H1 (cell line): ENCODE measurements at regions not wholly inside any gene's neighbourhood (a gene's known extent, or its start where the extent isn't known, plus 50 kb on each side); places are given as distances from the start of the nearest gene placed in this dataset.

Experiments
- CTCF ChIA-PET: fragments of 300-600 bp; sonication (Branson Sonifier 250); formaldehyde crosslinking; loops from one replicate; lab custom pipeline; 2021; ENCODE audit not compliant: partially characterized antibody; lab: Charles Lee
- POLR2A ChIA-PET: fragments of 300-600 bp; sonication (Branson Sonifier 250); formaldehyde crosslinking; loops from one replicate; lab custom pipeline; 2021; ENCODE audit warnings: inconsistent platforms; ENCODE audit not compliant: partially characterized antibody; lab: Charles Lee
- DNase-seq, 2 experiments: peaks; one replicate each; pipeline versions ENCODE4 v3.0.0 to v3.0.0-alpha.2; 2010 to 2022; ENCODE audit warnings: low spot score in 2 of 2, low read depth in 1 of 2, mixed read lengths in 1 of 2
- FAIRE-seq: peaks from 2 replicates; lab custom pipeline; 2011; peaks lifted over from hg19 to GRCh38; lab: Jason Lieb, UNC
- H2AFZ ChIP-seq: 2 replicates; pipeline ENCODE4 v1.8.1; 2012; ENCODE audit warnings: low read length, inconsistent platforms
- H2AK5ac ChIP-seq: 2 replicates; pipeline ENCODE4 v1.6.1; 2013; ENCODE audit warnings: low read depth, low read length
- H2BK120ac ChIP-seq: replicated peaks from 2 replicates; pipeline ENCODE3; 2013; ENCODE audit warnings: low read depth, low read length, inconsistent platforms
- H2BK12ac ChIP-seq: 2 replicates; pipeline ENCODE4 v1.6.1; 2013; ENCODE audit warnings: low read depth, low read length
- H2BK15ac ChIP-seq: 2 replicates; pipeline ENCODE4 v1.6.1; 2013; ENCODE audit warnings: low read length
- H2BK20ac ChIP-seq: 2 replicates; pipeline ENCODE4 v1.6.1; 2013; ENCODE audit warnings: low read length
- H2BK5ac ChIP-seq: 2 replicates; pipeline ENCODE4 v1.6.1; 2013; ENCODE audit warnings: low read depth, low read length
- H3K14ac ChIP-seq: 2 replicates; pipeline ENCODE4 v1.6.1; 2013; ENCODE audit warnings: inconsistent platforms; ENCODE audit not compliant: insufficient read length
- H3K18ac ChIP-seq: 2 replicates; pipeline ENCODE4 v1.6.1; 2013; ENCODE audit warnings: low read length; ENCODE audit errors: extremely low read depth
- H3K23ac ChIP-seq: 2 replicates; pipeline ENCODE4 v1.6.1; 2013; ENCODE audit warnings: inconsistent platforms; ENCODE audit not compliant: insufficient read length
- H3K23me2 ChIP-seq: 2 replicates; pipeline ENCODE4 v1.6.1; 2013; ENCODE audit warnings: low read depth, low read length
- H3K27ac ChIP-seq: 2 replicates; pipeline ENCODE4 v1.6.1; 2011; ENCODE audit warnings: low read depth, low read length, inconsistent platforms
- H3K27me3 ChIP-seq, 4 experiments: replicated peaks in 1 of 4; 1 replicate in 1 of 4; 2 replicates in 3 of 4; pipeline versions ENCODE4 v1.6.1 to v1.8.1; 2011 to 2013; ENCODE audit warnings: low read length in 3 of 4, mild to moderate bottlenecking in 3 of 4, inconsistent platforms in 2 of 4, mixed read lengths in 2 of 4, moderate library complexity in 1 of 4; ENCODE audit not compliant: control insufficient read depth in 3 of 4, insufficient read depth in 3 of 4; ENCODE audit errors: extremely low read depth in 1 of 4
- H3K36me3 ChIP-seq, 4 experiments: 2 replicates each; pipeline versions ENCODE4 v1.6.1 to v1.8.1; 2011 to 2013; ENCODE audit warnings: mild to moderate bottlenecking in 4 of 4, low read length in 3 of 4, moderate library complexity in 2 of 4, control low read depth in 1 of 4, inconsistent platforms in 1 of 4; ENCODE audit not compliant: insufficient read depth in 4 of 4, control insufficient read depth in 2 of 4
- H3K4ac ChIP-seq: replicated peaks from 2 replicates; pipeline ENCODE3; 2013; ENCODE audit warnings: low read length, low read depth, mixed read lengths, inconsistent platforms; ENCODE audit not compliant: insufficient read length
- H3K4me1 ChIP-seq, 4 experiments: replicated peaks in 1 of 4; 1 replicate in 1 of 4; 2 replicates in 3 of 4; pipeline versions ENCODE4 v1.6.1 to v1.8.1; 2011 to 2013; ENCODE audit warnings: low read length in 3 of 4, inconsistent platforms in 2 of 4, mixed read lengths in 1 of 4; ENCODE audit not compliant: insufficient read depth in 4 of 4, control insufficient read depth in 3 of 4
- H3K4me2 ChIP-seq, 2 experiments: 2 replicates each; pipeline versions ENCODE4 v1.6.1 to v1.8.1; 2011 to 2013; ENCODE audit warnings: low read depth in 2 of 2, low read length in 2 of 2, control low read depth in 1 of 2, inconsistent platforms in 1 of 2, mild to moderate bottlenecking in 1 of 2; ENCODE audit not compliant: insufficient read depth in 1 of 2
- H3K4me3 ChIP-seq, 4 experiments: fragments of 200-600, 300-600 bp in 1 of 4; sonication (generic), shearing (Covaris generic), sonication (Bioruptor Twin) in 1 of 4; 2 replicates each; pipeline versions ENCODE4 v1.5.1 to v1.8.1; 2011 to 2016; ENCODE audit warnings: low read length in 4 of 4, low read depth in 3 of 4, control low read depth in 2 of 4, inconsistent platforms in 2 of 4, mild to moderate bottlenecking in 2 of 4, mixed read lengths in 1 of 4, moderate library complexity in 1 of 4; ENCODE audit not compliant: insufficient read depth in 2 of 4; ENCODE audit errors: extremely low read depth in 1 of 4
- H3K56ac ChIP-seq: replicated peaks from 2 replicates; pipeline ENCODE3; 2013; ENCODE audit warnings: low read depth, mild to moderate bottlenecking, mixed read lengths, low read length, inconsistent platforms; ENCODE audit not compliant: insufficient read length
- H3K79me1 ChIP-seq: 2 replicates; pipeline ENCODE4 v1.6.1; 2013; ENCODE audit warnings: low read depth, low read length, control low read depth
- H3K79me2 ChIP-seq, 2 experiments: 2 replicates each; pipeline versions ENCODE4 v1.6.1 to v1.8.1; 2012 to 2013; ENCODE audit warnings: low read length in 2 of 2, mild to moderate bottlenecking in 2 of 2, inconsistent platforms in 1 of 2; ENCODE audit not compliant: insufficient read depth in 2 of 2, control insufficient read depth in 1 of 2
- H3K9ac ChIP-seq, 4 experiments: replicated peaks in 1 of 4; 1 replicate in 1 of 4; 2 replicates in 3 of 4; pipeline versions ENCODE4 v1.6.1 to v1.8.1; 2011 to 2013; ENCODE audit warnings: low read depth in 3 of 4, low read length in 3 of 4, control low read depth in 2 of 4, mild to moderate bottlenecking in 2 of 4, moderate library complexity in 2 of 4, inconsistent platforms in 1 of 4; ENCODE audit errors: extremely low read depth in 1 of 4
- H3K9me3 ChIP-seq, 2 experiments: 2 replicates each; pipeline versions ENCODE4 v1.6.1 to v1.8.1; 2012 to 2013; ENCODE audit warnings: mild to moderate bottlenecking in 2 of 2, moderate library complexity in 2 of 2, control low read depth in 1 of 2, inconsistent platforms in 1 of 2, low read depth in 1 of 2, low read length in 1 of 2, mixed read lengths in 1 of 2; ENCODE audit not compliant: insufficient read depth in 2 of 2
- H4K20me1 ChIP-seq, 2 experiments: replicated peaks in 1 of 2; 2 replicates each; pipeline versions ENCODE3 to v1.8.1; 2011 to 2013; ENCODE audit warnings: inconsistent platforms in 2 of 2, low read length in 2 of 2, mild to moderate bottlenecking in 1 of 2; ENCODE audit not compliant: insufficient read depth in 2 of 2, control insufficient read depth in 1 of 2
- H4K5ac ChIP-seq: 2 replicates; pipeline ENCODE4 v1.6.1; 2013; ENCODE audit warnings: low read length, low read depth, mixed read lengths, inconsistent platforms; ENCODE audit not compliant: insufficient read length
- H4K8ac ChIP-seq: 2 replicates; pipeline ENCODE4 v1.8.0; 2013; ENCODE audit warnings: mild to moderate bottlenecking, moderate library complexity, low read length, inconsistent platforms; ENCODE audit not compliant: insufficient read depth; ENCODE audit errors: extremely low read depth
- H4K91ac ChIP-seq: replicated peaks from 2 replicates; pipeline ENCODE3; 2013; ENCODE audit warnings: low read length, mixed read lengths, inconsistent platforms; ENCODE audit not compliant: insufficient read length
- BACH1 ChIP-seq: IDR thresholded peaks from 2 replicates; pipeline ENCODE4 v1.6.1; 2012; ENCODE audit warnings: low read length, improper control_type of control experiment
- BCL11A ChIP-seq, 2 experiments: IDR thresholded peaks; one replicate each; pipeline ENCODE4 v1.6.1; 2011; ENCODE audit warnings: low read depth in 2 of 2, low read length in 2 of 2, mild to moderate bottlenecking in 2 of 2
- EP300 ChIP-seq, 2 experiments: IDR thresholded peaks; 1 replicate in 1 of 2; 2 replicates in 1 of 2; pipeline ENCODE4 v1.6.1; 2011 to 2012; ENCODE audit warnings: low read depth in 2 of 2, low read length in 2 of 2, mild to moderate bottlenecking in 2 of 2, borderline replicate concordance in 1 of 2, inconsistent platforms in 1 of 2, moderate library complexity in 1 of 2
- HDAC2 ChIP-seq, 2 experiments: fragments of 300-600 bp in 1 of 2; sonication (generic) in 1 of 2; IDR thresholded peaks; 2 replicates each; pipeline ENCODE4 v1.6.1; 2011 to 2012; ENCODE audit warnings: low read depth in 2 of 2, low read length in 2 of 2, mild to moderate bottlenecking in 2 of 2, moderate library complexity in 2 of 2, borderline replicate concordance in 1 of 2, inconsistent platforms in 1 of 2
- HDAC6 ChIP-seq: IDR thresholded peaks from one replicate; pipeline ENCODE4 v1.7.1; 2012; ENCODE audit warnings: low read depth, mild to moderate bottlenecking, inconsistent platforms, low read length, moderate library complexity
- RAD21 ChIP-seq, 2 experiments: IDR thresholded peaks in 1 of 2; conservative IDR thresholded peaks in 1 of 2; 2 replicates each; pipeline ENCODE4 v1.6.1; 2011; ENCODE audit warnings: low read depth in 2 of 2, low read length in 2 of 2, improper control_type of control experiment in 1 of 2, inconsistent platforms in 1 of 2, mild to moderate bottlenecking in 1 of 2, moderate library complexity in 1 of 2
- SIX5 ChIP-seq: IDR thresholded peaks from 2 replicates; pipeline ENCODE4 v1.6.1; 2011; ENCODE audit warnings: mild to moderate bottlenecking, low read depth, low read length
- SP4 ChIP-seq: IDR thresholded peaks from 2 replicates; pipeline ENCODE4 v1.6.1; 2012; ENCODE audit warnings: low read length, inconsistent platforms
- YY1 ChIP-seq: IDR thresholded peaks from 2 replicates; pipeline ENCODE4 v1.6.1; 2011; ENCODE audit warnings: low read depth, mild to moderate bottlenecking, low read length
- ZNF274 ChIP-seq: IDR thresholded peaks from 2 replicates; pipeline ENCODE4 v1.7.0; 2012; ENCODE audit warnings: low read length, borderline replicate concordance; ENCODE audit errors: extremely low read depth
- WGBS, 2 experiments: shearing (Covaris generic) in 1 of 2; methylation state at CpG; one replicate each; pipeline versions ENCODE4 v1.1.6 to v1.1.7; 2013 to 2015; ENCODE audit warnings: low lambda C conversion rate in 2 of 2, mixed read lengths in 2 of 2, inconsistent platforms in 1 of 2, low coverage in 1 of 2, missing lambda C conversion rate in 1 of 2; ENCODE audit not compliant: insufficient replicate concordance in 2 of 2, insufficient coverage in 1 of 2, insufficient read length in 1 of 2; ENCODE audit errors: extremely low coverage in 1 of 2, missing lambda C conversion rate in 1 of 2; 5-methylcytosine and 5-hydroxymethylcytosine counted together

GRCh38 chr9:118987167-118987566 is 382.1 kb downstream of the BRINP1 start:
- POLR2A ChIA-PET = interaction anchor here (0.6 kb wide), 1 partner anchor 43 kb away, joined by 3 read pairs; no protein-coding TSS in a partner anchor
- Histone ChIP-seq H3K9me3 (no peaks in the 10 kb centered on the region; a peak in 1 of 4 replicates), H3K4ac (no peak overlapping the region), H3K27me3 (no peaks in the 10 kb centered on the region), H3K27ac (no peak overlapping the region), H3K23ac (no peak overlapping the region), H3K23me2 (no peaks in the 10 kb centered on the region), H3K4me3 (no peak overlapping the region), H3K4me2 (no peak overlapping the region), H3K18ac (no peak overlapping the region), H2BK20ac (no peak overlapping the region)
- DNase-seq = no peak
- TF ChIP-seq SIX5 = no peak
- TF ChIP-seq YY1 = no peak
- no peak for TF ChIP-seq BACH1
- no peak for TF ChIP-seq SP4
- TF ChIP-seq EP300 (IDR thresholded peaks at IDR 0.05; ENCODE audit: borderline replicate concordance in 1 of 2, low read depth in 2 of 2, low read length in 2 of 2) = no peak
- no peak for TF ChIP-seq ZNF274
- TF ChIP-seq HDAC2 (IDR thresholded peaks at IDR 0.05; ENCODE audit: borderline replicate concordance in 1 of 2, low read depth in 2 of 2, low read length in 2 of 2) = no peak
- TF ChIP-seq BCL11A (IDR thresholded peaks at IDR 0.05; ENCODE audit: low read depth in 2 of 2, low read length in 2 of 2) = no peak
- no peak for TF ChIP-seq RAD21 (IDR thresholded peaks at IDR 0.05 in 1 of 2, conservative IDR thresholded peaks at IDR 0.05 in 1 of 2; ENCODE audit: low read depth in 2 of 2, low read length in 2 of 2)
- TF ChIP-seq HDAC6 = no peak
- TF ChIP-seq, all 59 proteins: peak for 0
- Histone ChIP-seq H4K20me1 (no peaks in the 10 kb centered on the region), H3K4me1 (peaks cover 0 to 4% (median 2%) of the 10 kb centered on the region in 4 experiments; a peak in 2 of 7 replicates), H2BK5ac (no peak overlapping the region), H3K79me1 (no peaks in the 10 kb centered on the region), H2AK5ac (no peak overlapping the region), H3K14ac (no peak overlapping the region), H2AFZ (no peak overlapping the region), H4K8ac (no peak overlapping the region), H3K36me3 (no peaks in the 10 kb centered on the region), H3K9ac (no peak overlapping the region), H4K91ac (no peak overlapping the region), H3K79me2 (no peaks in the 10 kb centered on the region), H2BK12ac (no peak overlapping the region), H2BK15ac (no peak overlapping the region), H3K56ac (no peak overlapping the region), H4K5ac (no peak overlapping the region), H2BK120ac (no peak overlapping the region)
- 83% methylated on average over 4 of the region's 4 CpGs; no CpG with 5 or more reads in 1 of the 2 experiments for WGBS, 2 experiments
- FAIRE-seq = no peak
- CTCF ChIA-PET = interaction anchor here (1.2 to 2.3 kb wide), 2 partner anchors 33 to 40 kb away, joined by 4 to 5 read pairs; no protein-coding TSS in a partner anchor
